IPS-18c (cell line): ENCODE measurements at regions not wholly inside any gene's neighbourhood (a gene's known extent, or its start where the extent isn't known, plus 50 kb on each side); places are given as distances from the start of the nearest gene placed in this dataset.
"Not testable (repeated sequence)": the region's sequence is repeated elsewhere in the genome, so short reads cannot be mapped to it uniquely, and the experiment has no call there.

Source experiments
- H3K4me3 ChIP-seq: 2 replicates; pipeline ENCODE4 v1.7.0; 2013; ENCODE audit warnings: low read depth, mild to moderate bottlenecking, low read length, moderate library complexity; ENCODE audit not compliant: insufficient read depth
- H3K9me3 ChIP-seq: one replicate; pipeline ENCODE4 v1.6.1; 2013; ENCODE audit warnings: mild to moderate bottlenecking, low read length, moderate library complexity; ENCODE audit not compliant: control insufficient read depth, insufficient read depth

GRCh38 chr15:38134252-38134651, 118.4 kb upstream of the SPRED1 start:
- no peaks in the 10 kb centered on the region for H3K9me3 ChIP-seq

GRCh38 chr15:38142195-38142594, 110.4 kb upstream of the SPRED1 start:
- not testable (repeated sequence) for H3K4me3 ChIP-seq, H3K9me3 ChIP-seq

More at GRCh38 chr15:38134252-38134651, 118.4 kb upstream of the SPRED1 start:
- H3K4me3 ChIP-seq, result no peak overlapping the region

GRCh38 chr15:38144921-38145320, 107.7 kb upstream of the SPRED1 start:
- Histone ChIP-seq H3K9me3 (no peaks in the 10 kb centered on the region), H3K4me3 (no peak overlapping the region)

- H3K4me3 ChIP-seq, result no peak overlapping the region
- H3K9me3 ChIP-seq, result no peaks in the 10 kb centered on the region
These were observed 107.0 kb upstream of the SPRED1 start for GRCh38 chr15:38145651-38146111.

- Histone ChIP-seq H3K9me3 (no peaks in the 10 kb centered on the region), H3K4me3 (no peak overlapping the region)
These were observed 105.4 kb upstream of the SPRED1 start for GRCh38 chr15:38147246-38147645.

- H3K9me3 ChIP-seq, result no peaks in the 10 kb centered on the region
- no peak overlapping the region for H3K4me3 ChIP-seq
These were observed 104.2 kb upstream of the SPRED1 start for GRCh38 chr15:38148471-38148870.

GRCh38 chr15:38149315-38149714, 103.3 kb upstream of the SPRED1 start:
- Histone ChIP-seq H3K4me3 (no peak overlapping the region), H3K9me3 (no peaks in the 10 kb centered on the region)

GRCh38 chr15:38150148-38150547, 102.5 kb upstream of the SPRED1 start:
- H3K9me3 ChIP-seq, result no peaks in the 10 kb centered on the region
- no peak overlapping the region for H3K4me3 ChIP-seq

- Histone ChIP-seq H3K9me3 (no peaks in the 10 kb centered on the region), H3K4me3 (no peak overlapping the region)
These were observed 101.8 kb upstream of the SPRED1 start for GRCh38 chr15:38150794-38151193.

GRCh38 chr15:38153781-38154180, 98.9 kb upstream of the SPRED1 start:
- no peak overlapping the region for H3K4me3 ChIP-seq
- no peaks in the 10 kb centered on the region for H3K9me3 ChIP-seq

- Histone ChIP-seq H3K9me3 (no peaks in the 10 kb centered on the region), H3K4me3 (no peak overlapping the region)
These were observed 98.4 kb upstream of the SPRED1 start for GRCh38 chr15:38154255-38154654.

GRCh38 chr15:38154837-38155236, 97.8 kb upstream of the SPRED1 start:
- Histone ChIP-seq H3K9me3 (no peaks in the 10 kb centered on the region), H3K4me3 (no peak overlapping the region)

GRCh38 chr15:38163658-38164057, 89.0 kb upstream of the SPRED1 start:
- Histone ChIP-seq H3K9me3 (no peaks in the 10 kb centered on the region), H3K4me3 (no peak overlapping the region)

- H3K4me3 ChIP-seq, result no peak overlapping the region
- no peaks in the 10 kb centered on the region for H3K9me3 ChIP-seq
These were observed 88.6 kb upstream of the SPRED1 start for GRCh38 chr15:38164061-38164460.

- Histone ChIP-seq H3K9me3 (no peaks in the 10 kb centered on the region), H3K4me3 (no peak overlapping the region)
These were observed 88.1 kb upstream of the SPRED1 start for GRCh38 chr15:38164507-38164906.

- H3K4me3 ChIP-seq, result no peak overlapping the region
These were observed 84.1 kb upstream of the SPRED1 start for GRCh38 chr15:38168467-38169070.

GRCh38 chr15:38171973-38172372, 80.7 kb upstream of the SPRED1 start:
- H3K4me3 ChIP-seq, result no peak overlapping the region
- H3K9me3 ChIP-seq, result no peaks in the 10 kb centered on the region

More at GRCh38 chr15:38168467-38169070, 84.1 kb upstream of the SPRED1 start:
- H3K9me3 ChIP-seq, result no peaks in the 10 kb centered on the region

- H3K9me3 ChIP-seq, result no peaks in the 10 kb centered on the region
These were observed 77.9 kb upstream of the SPRED1 start for GRCh38 chr15:38174691-38175090.

GRCh38 chr15:38176155-38176554, 76.5 kb upstream of the SPRED1 start:
- Histone ChIP-seq H3K4me3 (no peak overlapping the region), H3K9me3 (no peaks in the 10 kb centered on the region)

More at GRCh38 chr15:38174691-38175090, 77.9 kb upstream of the SPRED1 start:
- H3K4me3 ChIP-seq, result no peak overlapping the region
